Esophagus muscularis mucosa (tissue), 4 donors: ENCODE measurements at regions not wholly inside any gene's neighbourhood (a gene's known extent, or its start where the extent isn't known, plus 50 kb on each side); places are given as distances from the start of the nearest gene placed in this dataset.

Experiments
- EP300 ChIP-seq: sonication (generic); formaldehyde crosslinking; IDR thresholded peaks from one replicate; pipeline ENCODE4 v1.6.1; 2017; ENCODE audit warnings: antibody characterized with exemption
- POLR2A ChIP-seq: fragments of 450-650 bp; IDR thresholded peaks from one replicate; pipeline ENCODE4 v1.6.1; 2017; ENCODE audit warnings: antibody characterized with exemption, moderate library complexity, mild to moderate bottlenecking, low read depth
- POLR2AphosphoS5 ChIP-seq, 2 donors: sonication (generic); formaldehyde crosslinking; IDR thresholded peaks; one replicate each; pipeline ENCODE4 v1.6.1; 2017; ENCODE audit warnings: antibody characterized with exemption in 2 of 2
- TF ChIP-seq, protein P1 (sequence below), 3 experiments: fragments of 200-600 bp in 2 of 3; fragments of 450-650 bp in 1 of 3; sonication (generic) in 2 of 3; IDR thresholded peaks; one replicate each; pipeline ENCODE4 v1.5.1; 2017 to 2019; ENCODE audit warnings: antibody characterized with exemption in 3 of 3, mild to moderate bottlenecking in 2 of 3, moderate library complexity in 1 of 3

DNA sequence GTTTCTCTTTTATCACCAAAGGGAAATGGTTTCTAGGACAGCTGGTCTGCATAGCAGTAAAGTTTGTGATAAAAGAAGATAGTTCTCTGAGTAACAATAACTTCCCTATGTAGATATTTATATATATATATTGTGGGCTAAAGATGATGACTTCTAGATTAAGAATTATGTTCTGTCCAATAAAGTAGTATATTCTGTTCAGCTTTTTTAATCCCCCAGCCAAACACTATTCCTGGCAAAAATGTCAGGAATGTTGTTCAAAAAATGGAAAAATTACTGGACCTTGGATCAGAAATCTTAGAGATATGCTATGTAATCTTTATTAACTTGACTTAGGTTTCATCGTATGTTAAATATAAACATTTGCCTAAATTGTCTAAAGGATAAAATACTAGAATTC, 136.3 kb upstream of the GNAI1 start:
- TF ChIP-seq, protein P1, sequence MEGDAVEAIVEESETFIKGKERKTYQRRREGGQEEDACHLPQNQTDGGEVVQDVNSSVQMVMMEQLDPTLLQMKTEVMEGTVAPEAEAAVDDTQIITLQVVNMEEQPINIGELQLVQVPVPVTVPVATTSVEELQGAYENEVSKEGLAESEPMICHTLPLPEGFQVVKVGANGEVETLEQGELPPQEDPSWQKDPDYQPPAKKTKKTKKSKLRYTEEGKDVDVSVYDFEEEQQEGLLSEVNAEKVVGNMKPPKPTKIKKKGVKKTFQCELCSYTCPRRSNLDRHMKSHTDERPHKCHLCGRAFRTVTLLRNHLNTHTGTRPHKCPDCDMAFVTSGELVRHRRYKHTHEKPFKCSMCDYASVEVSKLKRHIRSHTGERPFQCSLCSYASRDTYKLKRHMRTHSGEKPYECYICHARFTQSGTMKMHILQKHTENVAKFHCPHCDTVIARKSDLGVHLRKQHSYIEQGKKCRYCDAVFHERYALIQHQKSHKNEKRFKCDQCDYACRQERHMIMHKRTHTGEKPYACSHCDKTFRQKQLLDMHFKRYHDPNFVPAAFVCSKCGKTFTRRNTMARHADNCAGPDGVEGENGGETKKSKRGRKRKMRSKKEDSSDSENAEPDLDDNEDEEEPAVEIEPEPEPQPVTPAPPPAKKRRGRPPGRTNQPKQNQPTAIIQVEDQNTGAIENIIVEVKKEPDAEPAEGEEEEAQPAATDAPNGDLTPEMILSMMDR (IDR thresholded peaks at IDR 0.05) = no peak
- no peak for TF ChIP-seq EP300
- TF ChIP-seq POLR2AphosphoS5 (IDR thresholded peaks at IDR 0.05) = no peak
- no peak for TF ChIP-seq POLR2A
